HG03060 (cell line): ENCODE measurements at regions not wholly inside any gene's neighbourhood (a gene's known extent, or its start where the extent isn't known, plus 50 kb on each side); places are given as distances from the start of the nearest gene placed in this dataset.

ENCODE experiments used
- ATAC-seq: cut with Tn5 transposase; IDR thresholded peaks from one replicate; pipeline ENCODE4 v1.9.1; 2021; ENCODE audit warnings: low read depth, moderate number of reproducible peaks; ENCODE audit not compliant: unreplicated experiment

DNA sequence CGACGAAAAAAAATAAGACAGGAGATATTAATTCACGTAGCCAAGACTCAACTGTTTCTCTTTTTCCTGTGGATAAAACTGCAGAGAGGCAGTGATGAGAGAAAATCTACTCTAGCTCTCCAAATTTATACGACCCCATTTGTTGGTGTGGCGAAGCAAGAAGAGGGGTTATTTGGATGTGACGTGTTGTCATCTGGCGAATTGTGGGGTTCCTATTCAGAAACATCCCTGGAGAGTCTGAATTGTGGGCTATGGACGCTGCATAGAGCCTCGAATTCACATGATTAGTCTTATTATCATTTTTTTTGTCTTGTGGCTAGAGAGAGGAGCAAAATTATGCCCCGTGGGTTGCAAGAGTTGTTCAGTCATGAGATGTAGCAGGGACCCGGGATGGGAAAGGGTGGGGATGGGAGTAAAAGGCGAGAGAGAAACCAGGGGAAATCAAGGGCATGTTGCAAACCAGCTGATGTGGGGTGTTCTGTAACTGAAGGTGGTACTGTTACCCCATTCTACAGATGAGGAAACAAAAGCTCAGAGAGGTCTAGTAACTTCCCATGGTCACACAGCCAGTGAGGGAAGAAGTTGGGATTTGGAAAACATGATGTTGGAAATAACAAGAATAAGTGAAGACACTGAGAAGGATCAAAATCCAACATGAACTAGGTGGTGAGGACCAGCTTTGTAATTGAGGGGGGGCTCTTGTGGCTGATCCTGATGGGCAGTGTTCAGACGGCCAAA is 69.2 kb upstream of the SFMBT2 start:
- ATAC-seq = no peak

DNA sequence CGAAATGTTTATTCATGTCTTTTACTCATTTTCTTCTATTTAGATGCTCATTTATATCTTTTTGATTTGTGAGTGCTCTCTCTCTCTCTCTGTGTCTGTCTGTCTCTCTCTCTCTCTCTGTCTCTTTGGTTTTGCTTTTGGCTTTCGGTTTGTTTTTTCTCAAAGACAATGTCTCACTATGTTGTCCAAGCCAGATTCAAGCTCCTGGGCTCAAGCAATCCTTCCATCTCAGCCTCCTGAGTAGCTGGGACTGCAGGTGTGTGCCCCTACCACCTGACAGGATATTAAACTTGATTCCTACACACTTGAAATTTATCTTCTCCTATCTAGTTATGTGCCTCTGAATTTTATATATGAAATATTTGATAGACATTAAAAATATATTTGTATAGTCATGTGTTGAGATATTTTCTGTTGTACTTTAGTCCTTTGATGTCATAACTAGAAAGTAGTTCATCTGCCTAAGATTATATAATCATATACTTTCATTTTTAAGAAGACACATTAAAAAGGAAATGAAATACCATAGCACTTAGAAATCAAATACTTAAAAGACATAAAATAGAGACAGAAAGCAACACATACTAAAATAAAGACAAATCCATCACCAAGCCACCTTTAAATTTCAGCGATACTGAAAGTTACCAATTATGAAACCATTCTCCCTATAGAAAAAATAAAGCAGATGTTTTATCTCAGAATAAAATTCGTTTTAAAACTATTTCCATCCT is 68.1 kb upstream of the SFMBT2 start:
- no peak for ATAC-seq

DNA sequence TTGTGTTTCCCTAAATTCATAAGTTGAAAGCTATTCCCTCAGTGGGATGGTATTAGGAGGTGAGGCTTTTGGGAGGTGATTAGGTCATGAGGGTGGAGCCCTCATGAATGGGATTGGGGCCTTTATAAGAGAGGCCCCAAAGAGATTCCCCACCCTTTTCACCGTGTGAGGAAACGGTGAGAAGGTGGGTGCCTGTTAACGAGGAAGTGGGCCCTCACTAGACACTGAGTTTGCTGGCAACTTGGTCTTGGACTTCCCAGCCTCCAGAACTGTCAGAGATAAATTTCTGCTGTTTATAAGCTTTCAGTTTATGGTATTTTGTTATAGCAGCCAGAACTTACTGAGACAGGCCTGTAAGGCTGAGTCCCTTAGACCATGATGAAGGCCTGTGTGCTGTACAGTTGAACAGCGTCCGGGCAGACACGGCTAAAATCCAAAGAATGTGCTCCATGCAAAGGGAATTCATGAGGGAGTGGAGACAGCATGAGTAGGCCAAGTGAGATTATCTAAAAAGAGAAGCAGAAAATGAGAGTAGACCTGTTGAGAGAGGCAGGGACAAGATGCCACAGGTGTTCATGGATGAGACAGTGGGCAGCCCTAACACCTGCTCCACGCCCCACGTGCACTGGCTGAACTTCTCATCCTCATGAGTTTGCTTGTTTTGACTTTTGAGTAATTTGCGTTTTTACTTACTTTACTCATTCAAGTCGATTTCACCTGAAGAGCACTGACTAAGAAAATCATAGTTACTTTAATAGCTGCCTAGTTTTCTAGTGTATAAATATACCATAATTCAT is 66.9 kb upstream of the SFMBT2 start:
- ATAC-seq = no peak

DNA sequence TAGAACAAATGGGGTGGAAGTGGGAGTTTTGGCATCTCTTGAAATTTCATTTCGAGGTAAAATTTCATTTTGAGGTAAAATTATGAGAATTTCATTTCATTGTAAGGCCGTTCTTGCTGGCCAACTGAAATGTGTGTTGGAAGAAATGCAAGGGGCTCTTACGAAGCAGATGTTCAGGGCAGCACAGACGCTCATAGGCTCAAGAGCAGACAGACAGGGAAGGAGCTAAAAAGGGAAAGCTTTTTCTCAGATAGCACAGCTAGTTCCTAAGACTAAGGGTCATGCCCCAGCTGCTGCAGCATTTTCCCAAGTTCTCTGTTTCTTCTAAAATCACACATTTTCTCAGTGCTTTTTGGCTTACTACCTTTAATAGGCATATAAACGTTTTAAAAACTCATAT is 65.1 kb upstream of the SFMBT2 start:
- no peak for ATAC-seq

DNA sequence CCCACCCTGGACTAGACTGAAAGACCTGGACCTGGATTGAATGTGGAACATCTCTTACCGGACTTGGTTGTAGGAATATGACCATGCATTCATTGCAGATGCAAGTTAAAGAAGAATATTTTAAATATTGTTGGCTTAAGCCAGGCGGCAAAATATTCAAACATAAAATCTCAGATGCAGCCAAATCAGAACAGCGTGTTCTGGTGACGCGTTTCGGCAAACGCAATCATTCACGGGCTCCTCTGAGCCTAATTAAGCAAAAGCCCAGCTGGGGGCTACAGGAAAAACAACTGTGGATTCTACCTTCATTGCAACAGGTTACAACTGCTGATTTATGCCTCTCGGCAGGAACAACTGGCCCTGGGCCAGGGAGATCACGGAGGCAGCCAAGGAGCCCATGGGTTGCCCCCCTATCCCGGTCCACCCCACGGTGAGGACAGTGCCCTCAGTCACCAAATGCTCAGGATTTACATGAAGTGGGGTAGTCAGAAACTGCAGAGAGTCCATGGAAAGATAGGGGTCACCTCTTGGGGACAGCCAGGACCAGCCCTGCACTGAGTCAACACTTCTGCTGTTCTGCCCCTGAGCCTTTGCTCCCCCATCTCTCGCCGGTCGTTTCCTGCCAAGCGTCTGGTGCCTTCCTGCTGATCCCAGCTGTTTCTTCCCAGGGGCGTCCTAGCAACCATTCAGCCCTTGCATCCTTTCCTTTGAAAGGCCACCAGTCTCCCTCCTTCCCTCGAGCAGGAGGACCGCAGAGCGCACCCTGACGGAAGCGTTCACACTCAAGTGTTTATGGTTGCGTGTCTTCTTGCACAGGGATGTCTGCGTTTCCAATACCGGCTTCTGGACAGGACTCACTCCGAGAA is 64.4 kb upstream of the SFMBT2 start:
- no peak for ATAC-seq

- no peak for ATAC-seq
Measured at GRCh38 chr10:7474388-7474787, 63.6 kb upstream of the SFMBT2 start.

GRCh38 chr10:7473474-7473873 is 62.6 kb upstream of the SFMBT2 start:
- no peak for ATAC-seq

GRCh38 chr10:7471720-7472367 is 61.0 kb upstream of the SFMBT2 start:
- peak; percentile 71 for ATAC-seq

- ATAC-seq = no peak
Measured at GRCh38 chr10:7470371-7470770, 59.5 kb upstream of the SFMBT2 start.

- no peak for ATAC-seq
Measured at GRCh38 chr10:7467031-7467667, 56.3 kb upstream of the SFMBT2 start.

- ATAC-seq = no peak
Measured at GRCh38 chr10:7464691-7465090, 53.9 kb upstream of the SFMBT2 start.
